C4-2B (cell line): ENCODE measurements at regions not wholly inside any gene's neighbourhood (a gene's known extent, or its start where the extent isn't known, plus 50 kb on each side); places are given as distances from the start of the nearest gene placed in this dataset.

Experiments used
- ZFX ChIP-seq: fragments of 450-650 bp; IDR thresholded peaks from 2 replicates; pipeline ENCODE4 v1.6.1; 2017
- TF ChIP-seq, protein P1 (sequence below): fragments of 450-650 bp; conservative IDR thresholded peaks from 2 replicates; pipeline ENCODE4 v1.5.1; 2017; ENCODE audit warnings: mild to moderate bottlenecking

DNA sequence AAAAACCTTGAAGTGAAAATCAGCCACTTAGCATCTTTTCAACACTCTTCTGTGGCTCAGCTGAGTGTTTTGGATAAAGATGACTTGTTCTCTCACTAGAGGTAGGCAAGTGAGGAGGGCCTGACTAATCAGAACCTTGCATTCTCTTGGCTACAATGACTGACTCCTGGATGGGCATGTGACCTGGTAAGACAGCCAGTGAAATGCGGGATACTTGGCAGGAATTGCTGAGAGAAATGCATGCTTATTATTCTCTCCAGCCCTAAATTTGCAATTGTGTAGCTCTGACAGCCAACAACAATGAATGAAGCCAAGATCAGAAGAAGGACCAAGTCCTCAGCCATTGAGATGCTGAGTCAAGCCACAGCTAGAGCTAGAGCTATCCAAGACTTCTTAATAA is 490.5 kb upstream of the ZNF608 start:
- TF ChIP-seq, protein P1, sequence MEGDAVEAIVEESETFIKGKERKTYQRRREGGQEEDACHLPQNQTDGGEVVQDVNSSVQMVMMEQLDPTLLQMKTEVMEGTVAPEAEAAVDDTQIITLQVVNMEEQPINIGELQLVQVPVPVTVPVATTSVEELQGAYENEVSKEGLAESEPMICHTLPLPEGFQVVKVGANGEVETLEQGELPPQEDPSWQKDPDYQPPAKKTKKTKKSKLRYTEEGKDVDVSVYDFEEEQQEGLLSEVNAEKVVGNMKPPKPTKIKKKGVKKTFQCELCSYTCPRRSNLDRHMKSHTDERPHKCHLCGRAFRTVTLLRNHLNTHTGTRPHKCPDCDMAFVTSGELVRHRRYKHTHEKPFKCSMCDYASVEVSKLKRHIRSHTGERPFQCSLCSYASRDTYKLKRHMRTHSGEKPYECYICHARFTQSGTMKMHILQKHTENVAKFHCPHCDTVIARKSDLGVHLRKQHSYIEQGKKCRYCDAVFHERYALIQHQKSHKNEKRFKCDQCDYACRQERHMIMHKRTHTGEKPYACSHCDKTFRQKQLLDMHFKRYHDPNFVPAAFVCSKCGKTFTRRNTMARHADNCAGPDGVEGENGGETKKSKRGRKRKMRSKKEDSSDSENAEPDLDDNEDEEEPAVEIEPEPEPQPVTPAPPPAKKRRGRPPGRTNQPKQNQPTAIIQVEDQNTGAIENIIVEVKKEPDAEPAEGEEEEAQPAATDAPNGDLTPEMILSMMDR, result no peak
- no peak for TF ChIP-seq ZFX
